ENCODE measurements at regions not wholly inside any gene's neighbourhood (a gene's known extent, or its start where the extent isn't known, plus 50 kb on each side); places are given as distances from the start of the nearest gene placed in this dataset.

DNA sequence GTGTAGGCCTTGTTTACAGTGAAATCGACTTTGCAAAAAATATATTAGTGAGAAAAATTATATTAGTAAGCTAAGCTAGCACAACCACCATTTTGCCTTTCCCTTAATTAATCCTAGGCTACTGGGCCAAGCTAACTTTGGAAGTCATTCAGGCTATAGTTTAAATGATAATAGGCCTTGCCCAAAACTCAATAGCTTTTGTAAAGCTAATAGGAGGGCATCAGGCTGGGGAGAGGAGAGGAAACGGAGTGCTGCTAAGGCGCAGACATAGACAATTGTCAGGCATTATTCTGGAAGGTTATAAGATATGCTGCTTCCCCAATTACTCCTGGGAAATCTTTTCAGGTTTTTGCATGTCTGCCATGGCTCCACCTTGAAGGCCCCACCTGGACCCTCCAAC, 1286.0 kb downstream of the NSUN3 start:
- CTCF ChIA-PET, result no interaction called here
- no TSS peak for BruUV-seq (replicated peaks)
- Histone ChIP-seq H3K4me1 (ENCODE audit: control insufficient read depth in 1 of 2, insufficient read depth in 2 of 2, low read length in 2 of 2) (no peaks in the 10 kb centered on the region), H2AFZ (ENCODE audit: low read depth, low read length, poor library complexity, severe bottlenecking) (no peak overlapping the region), H3K79me2 (ENCODE audit: insufficient read depth, low read length) (no peaks in the 10 kb centered on the region), H3K9ac (ENCODE audit: low read length) (no peak overlapping the region), H4K20me1 (ENCODE audit: insufficient read depth) (no peaks in the 10 kb centered on the region), H3K4me2 (ENCODE audit: low read length) (no peak overlapping the region), H3K4me3 (replicated peaks in 1 of 2; ENCODE audit: low read depth in 1 of 2, low read length in 2 of 2) (no peak overlapping the region), H3K9me2 (ENCODE audit: insufficient read depth) (no peaks in the 10 kb centered on the region), H3K9me3 (ENCODE audit: control insufficient read depth in 1 of 2, insufficient read depth in 1 of 2, low read depth in 1 of 2, low read length in 2 of 2) (peaks cover 2 to 22% of the 10 kb centered on the region in 2 experiments; a peak in 3 of 4 replicates), H3K36me3 (ENCODE audit: control insufficient read depth in 1 of 2, insufficient read depth in 2 of 2, low read length in 2 of 2) (no peaks in the 10 kb centered on the region), H3K27ac (ENCODE audit: low read depth, low read length) (no peak overlapping the region), H3K27me3 (ENCODE audit: insufficient read depth, low read length) (no peaks in the 10 kb centered on the region)
- TF ChIP-seq TCF7L2 (IDR thresholded peaks at IDR 0.05; ENCODE audit: borderline replicate concordance, extremely low read depth, insufficient read depth, insufficient read length) (no peak), ELF1 (IDR thresholded peaks at IDR 0.05; ENCODE audit: borderline replicate concordance, low read depth) (no peak), RAD21 (IDR thresholded peaks at IDR 0.05; ENCODE audit: low read depth) (no peak), SP1 (IDR thresholded peaks at IDR 0.05; ENCODE audit: low read depth) (no peak), ZNF274 (IDR thresholded peaks at IDR 0.05; ENCODE audit: low read depth, low read length) (no peak), EZH2 (IDR thresholded peaks at IDR 0.05) (no peak), EZH2phosphoT487 (IDR thresholded peaks at IDR 0.05; ENCODE audit: borderline replicate concordance) (no peak), POLR2A (IDR thresholded peaks at IDR 0.05; ENCODE audit: borderline replicate concordance, extremely low read depth, insufficient read depth, insufficient read length) (no peak), CBX3 (IDR thresholded peaks at IDR 0.05; ENCODE audit: low read depth) (no peak), JUND (IDR thresholded peaks at IDR 0.05) (no peak)
- TF ChIP-seq, protein P1, sequence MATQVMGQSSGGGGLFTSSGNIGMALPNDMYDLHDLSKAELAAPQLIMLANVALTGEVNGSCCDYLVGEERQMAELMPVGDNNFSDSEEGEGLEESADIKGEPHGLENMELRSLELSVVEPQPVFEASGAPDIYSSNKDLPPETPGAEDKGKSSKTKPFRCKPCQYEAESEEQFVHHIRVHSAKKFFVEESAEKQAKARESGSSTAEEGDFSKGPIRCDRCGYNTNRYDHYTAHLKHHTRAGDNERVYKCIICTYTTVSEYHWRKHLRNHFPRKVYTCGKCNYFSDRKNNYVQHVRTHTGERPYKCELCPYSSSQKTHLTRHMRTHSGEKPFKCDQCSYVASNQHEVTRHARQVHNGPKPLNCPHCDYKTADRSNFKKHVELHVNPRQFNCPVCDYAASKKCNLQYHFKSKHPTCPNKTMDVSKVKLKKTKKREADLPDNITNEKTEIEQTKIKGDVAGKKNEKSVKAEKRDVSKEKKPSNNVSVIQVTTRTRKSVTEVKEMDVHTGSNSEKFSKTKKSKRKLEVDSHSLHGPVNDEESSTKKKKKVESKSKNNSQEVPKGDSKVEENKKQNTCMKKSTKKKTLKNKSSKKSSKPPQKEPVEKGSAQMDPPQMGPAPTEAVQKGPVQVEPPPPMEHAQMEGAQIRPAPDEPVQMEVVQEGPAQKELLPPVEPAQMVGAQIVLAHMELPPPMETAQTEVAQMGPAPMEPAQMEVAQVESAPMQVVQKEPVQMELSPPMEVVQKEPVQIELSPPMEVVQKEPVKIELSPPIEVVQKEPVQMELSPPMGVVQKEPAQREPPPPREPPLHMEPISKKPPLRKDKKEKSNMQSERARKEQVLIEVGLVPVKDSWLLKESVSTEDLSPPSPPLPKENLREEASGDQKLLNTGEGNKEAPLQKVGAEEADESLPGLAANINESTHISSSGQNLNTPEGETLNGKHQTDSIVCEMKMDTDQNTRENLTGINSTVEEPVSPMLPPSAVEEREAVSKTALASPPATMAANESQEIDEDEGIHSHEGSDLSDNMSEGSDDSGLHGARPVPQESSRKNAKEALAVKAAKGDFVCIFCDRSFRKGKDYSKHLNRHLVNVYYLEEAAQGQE (IDR thresholded peaks at IDR 0.05; ENCODE audit: low read depth), result no peak
- TF ChIP-seq, protein P2, sequence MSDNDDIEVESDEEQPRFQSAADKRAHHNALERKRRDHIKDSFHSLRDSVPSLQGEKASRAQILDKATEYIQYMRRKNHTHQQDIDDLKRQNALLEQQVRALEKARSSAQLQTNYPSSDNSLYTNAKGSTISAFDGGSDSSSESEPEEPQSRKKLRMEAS (IDR thresholded peaks at IDR 0.05), result no peak
- TF ChIP-seq, protein P3, sequence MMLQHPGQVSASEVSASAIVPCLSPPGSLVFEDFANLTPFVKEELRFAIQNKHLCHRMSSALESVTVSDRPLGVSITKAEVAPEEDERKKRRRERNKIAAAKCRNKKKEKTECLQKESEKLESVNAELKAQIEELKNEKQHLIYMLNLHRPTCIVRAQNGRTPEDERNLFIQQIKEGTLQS (IDR thresholded peaks at IDR 0.05), result no peak
- RAD21 ChIA-PET (ENCODE audit: low non-redundant PET in 1 of 2, low total read pairs in 2 of 2, uncharacterized antibody in 2 of 2, unreplicated experiment in 2 of 2), result no interaction called here
- intact Hi-C loops (cut with micrococcal nuclease), result no loop called here
- no peak for ATAC-seq
- no peak for DNase-seq (ENCODE audit: low read depth, low spot score)
- POLR2A ChIA-PET, result no interaction called here
